Neural crest cell (in vitro differentiated cells): ENCODE measurements at regions not wholly inside any gene's neighbourhood (a gene's known extent, or its start where the extent isn't known, plus 50 kb on each side); places are given as distances from the start of the nearest gene placed in this dataset.
"Not testable (repeated sequence)": the region's sequence is repeated elsewhere in the genome, so short reads cannot be mapped to it uniquely, and the experiment has no call there.

Experiments
- DNase-seq: peaks from one replicate; pipeline ENCODE4 v3.0.0; 2021; ENCODE audit warnings: low read depth, mixed read lengths, low spot score
- H3K27ac Mint-ChIP-seq: one replicate; pipeline ENCODE4 v1.8.0; 2021; ENCODE audit warnings: mild to moderate bottlenecking, mixed read lengths; ENCODE audit not compliant: unreplicated experiment
- H3K27me3 Mint-ChIP-seq: 2 replicates; pipeline ENCODE4 v1.8.0; 2021; ENCODE audit warnings: low read depth, mild to moderate bottlenecking, mixed read lengths
- H3K36me3 Mint-ChIP-seq: 2 replicates; pipeline ENCODE4 v1.8.0; 2021; ENCODE audit warnings: low read depth, mild to moderate bottlenecking, mixed read lengths
- H3K4me1 Mint-ChIP-seq: 2 replicates; pipeline ENCODE4 v1.8.0; 2021; ENCODE audit warnings: mixed read lengths
- H3K4me3 Mint-ChIP-seq: one replicate; pipeline ENCODE4 v1.8.0; 2021; ENCODE audit warnings: mild to moderate bottlenecking, mixed read lengths
- H3K9me3 Mint-ChIP-seq: 2 replicates; pipeline ENCODE4 v1.8.0; 2021; ENCODE audit warnings: mixed read lengths
- CTCF ChIP-seq: fragments of 200-600 bp; sonication (generic); conservative IDR thresholded peaks from 2 replicates; pipeline ENCODE4 v1.5.0; 2021; ENCODE audit warnings: antibody characterized with exemption, mild to moderate bottlenecking

GRCh38 chr9:30329431-30329830 lies 2055.0 kb upstream of the ACO1 start:
- DNase-seq, result no peak
- H3K9me3 Mint-ChIP-seq, result no peaks in the 10 kb centered on the region
- H3K27ac Mint-ChIP-seq, result no peak overlapping the region
- peaks cover 28% of the 10 kb centered on the region for H3K4me1 Mint-ChIP-seq
- no peaks in the 10 kb centered on the region for H3K27me3 Mint-ChIP-seq
- H3K4me3 Mint-ChIP-seq, result no peak overlapping the region
- TF ChIP-seq CTCF, result no peak
- H3K36me3 Mint-ChIP-seq, result no peaks in the 10 kb centered on the region

DNA sequence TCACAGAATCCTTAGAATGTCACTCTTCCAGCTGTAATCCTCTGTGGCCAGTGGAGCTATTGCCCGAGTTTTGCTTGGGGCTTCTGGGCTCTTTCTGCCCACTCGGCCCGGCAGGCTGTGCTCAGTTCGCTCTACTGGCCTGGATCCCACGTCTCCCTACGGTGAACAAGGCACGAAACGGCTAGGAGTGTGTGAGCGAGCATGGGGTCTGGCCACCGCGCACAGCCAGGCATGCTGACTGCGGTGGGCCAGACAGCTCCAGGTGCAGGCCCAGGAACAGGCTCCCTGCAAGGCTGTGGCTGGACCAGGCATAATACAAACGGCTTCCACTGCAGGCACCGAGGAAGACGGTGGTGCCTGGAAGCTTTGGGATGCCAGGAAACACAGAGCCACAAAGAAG lies 2035.5 kb upstream of the ACO1 start:
- no peak for DNase-seq
- H3K4me1 Mint-ChIP-seq, result no peaks in the 10 kb centered on the region
- H3K36me3 Mint-ChIP-seq, result no peaks in the 10 kb centered on the region

DNA sequence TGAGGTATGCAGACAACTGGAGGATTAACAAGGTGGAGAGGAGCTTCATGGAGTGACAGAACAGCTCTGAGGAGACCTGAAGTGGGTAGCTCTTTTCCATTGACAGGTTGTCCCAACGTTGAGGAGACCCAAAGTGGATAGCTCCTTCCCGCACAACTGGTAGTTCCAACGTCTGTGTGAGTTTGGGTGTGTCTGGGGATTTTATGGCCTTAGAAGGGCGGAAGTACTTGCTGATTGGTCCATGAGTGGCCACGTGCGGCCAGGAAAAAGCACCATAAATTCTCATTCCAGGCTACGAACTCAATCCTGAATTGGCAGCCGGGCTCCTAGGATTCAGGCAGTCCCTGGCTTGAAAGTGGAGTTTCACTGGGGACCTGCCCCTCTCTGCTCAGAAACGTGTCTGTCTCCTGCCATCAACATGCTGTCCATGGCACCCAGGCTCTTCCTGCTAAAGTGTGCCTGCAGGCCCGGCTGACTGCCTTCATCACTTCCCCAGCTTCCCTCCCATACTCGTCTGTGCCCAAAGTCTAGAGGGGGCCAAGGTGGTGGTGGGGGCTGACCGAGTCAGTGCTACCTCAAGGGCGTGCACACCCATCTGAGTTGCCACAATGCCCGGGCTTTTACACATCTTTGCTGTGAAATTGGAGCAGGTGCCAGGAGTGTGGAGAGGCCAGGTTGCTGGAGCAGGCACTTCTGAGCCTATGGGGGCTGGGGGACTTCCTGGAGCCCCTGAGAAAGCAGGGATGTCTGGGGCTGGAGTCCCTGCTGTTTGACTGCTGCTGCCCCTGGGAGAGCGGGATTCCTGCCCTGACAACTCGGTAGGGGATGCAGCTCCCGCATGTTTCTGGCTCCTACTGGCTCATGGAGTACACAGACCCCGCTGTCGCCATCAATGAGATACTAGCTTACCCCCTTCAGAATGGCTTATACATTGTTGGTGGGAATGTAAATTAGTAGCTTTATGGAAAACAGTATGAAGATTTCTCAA lies 2034.6 kb upstream of the ACO1 start:
- Mint-ChIP-seq H3K9me3 (no peaks in the 10 kb centered on the region), H3K4me1 (no peaks in the 10 kb centered on the region), H3K27ac (no peak overlapping the region), H3K36me3 (no peaks in the 10 kb centered on the region), H3K27me3 (no peaks in the 10 kb centered on the region), H3K4me3 (no peak overlapping the region)
- DNase-seq, result no peak
- TF ChIP-seq CTCF, result no peak

More for the DNA sequence above, 2035.5 kb upstream of the ACO1 start:
- no peaks in the 10 kb centered on the region for H3K27me3 Mint-ChIP-seq
- H3K4me3 Mint-ChIP-seq, result no peak overlapping the region
- no peak overlapping the region for H3K27ac Mint-ChIP-seq
- TF ChIP-seq CTCF, result no peak
- no peaks in the 10 kb centered on the region for H3K9me3 Mint-ChIP-seq

DNA sequence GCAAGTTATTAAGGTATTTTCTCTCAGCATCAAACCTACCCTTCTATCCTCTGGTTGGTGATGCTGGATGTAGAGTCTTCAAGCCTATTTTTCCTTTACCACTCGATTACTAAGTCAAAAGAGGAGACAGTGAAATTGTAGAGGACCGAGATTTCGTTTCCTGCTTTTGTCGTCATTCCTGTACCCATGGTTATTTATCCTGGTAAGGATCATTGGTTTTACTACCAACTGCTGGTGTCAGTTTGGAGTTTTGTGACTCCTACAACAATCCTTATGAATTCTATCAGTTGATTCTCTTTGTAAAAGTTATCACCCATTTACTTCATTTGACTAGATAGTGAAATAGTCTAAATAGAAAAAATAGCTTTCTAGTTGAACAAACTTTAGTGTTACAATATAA lies 2028.2 kb upstream of the ACO1 start:
- no peaks in the 10 kb centered on the region for H3K4me1 Mint-ChIP-seq

GRCh38 chr9:30362373-30362772 lies 2022.1 kb upstream of the ACO1 start:
- H3K27me3 Mint-ChIP-seq, result peaks cover 2% of the 10 kb centered on the region
- DNase-seq, result no peak
- H3K27ac Mint-ChIP-seq, result no peak overlapping the region
- no peak for TF ChIP-seq CTCF
- H3K4me3 Mint-ChIP-seq, result no peak overlapping the region
- H3K9me3 Mint-ChIP-seq, result no peaks in the 10 kb centered on the region
- no peaks in the 10 kb centered on the region for H3K36me3 Mint-ChIP-seq
- no peaks in the 10 kb centered on the region for H3K4me1 Mint-ChIP-seq

More for the DNA sequence above, 2028.2 kb upstream of the ACO1 start:
- no peak for DNase-seq
- no peaks in the 10 kb centered on the region for H3K27me3 Mint-ChIP-seq
- no peak overlapping the region for H3K27ac Mint-ChIP-seq
- H3K36me3 Mint-ChIP-seq, result no peaks in the 10 kb centered on the region
- no peaks in the 10 kb centered on the region for H3K9me3 Mint-ChIP-seq
- H3K4me3 Mint-ChIP-seq, result no peak overlapping the region
- no peak for TF ChIP-seq CTCF

DNA sequence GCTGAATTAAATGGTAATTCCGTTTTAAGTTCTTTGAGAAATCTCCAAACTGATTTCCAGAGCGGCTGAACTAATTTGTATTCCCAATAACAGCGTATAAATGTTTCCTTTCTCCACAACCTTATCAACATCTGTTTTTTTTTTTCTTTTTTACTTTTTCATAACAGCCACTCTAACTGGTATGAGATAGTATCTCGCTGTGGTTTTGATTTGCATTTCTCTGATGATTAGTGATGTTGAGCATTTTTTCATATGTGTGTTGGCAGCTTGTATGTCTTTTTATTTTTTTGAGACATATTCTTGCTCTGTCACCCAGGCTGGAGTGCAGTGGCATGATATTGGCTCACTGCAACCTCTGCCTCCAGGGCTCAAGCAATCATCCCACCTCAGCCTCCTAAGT lies 2018.3 kb upstream of the ACO1 start:
- not testable (repeated sequence) for H3K4me3 Mint-ChIP-seq, H3K27me3 Mint-ChIP-seq, DNase-seq, H3K36me3 Mint-ChIP-seq, H3K4me1 Mint-ChIP-seq, H3K9me3 Mint-ChIP-seq, H3K27ac Mint-ChIP-seq
